ENCODE measurements at regions not wholly inside any gene's neighbourhood (a gene's known extent, or its start where the extent isn't known, plus 50 kb on each side); places are given as distances from the start of the nearest gene placed in this dataset.

DNA sequence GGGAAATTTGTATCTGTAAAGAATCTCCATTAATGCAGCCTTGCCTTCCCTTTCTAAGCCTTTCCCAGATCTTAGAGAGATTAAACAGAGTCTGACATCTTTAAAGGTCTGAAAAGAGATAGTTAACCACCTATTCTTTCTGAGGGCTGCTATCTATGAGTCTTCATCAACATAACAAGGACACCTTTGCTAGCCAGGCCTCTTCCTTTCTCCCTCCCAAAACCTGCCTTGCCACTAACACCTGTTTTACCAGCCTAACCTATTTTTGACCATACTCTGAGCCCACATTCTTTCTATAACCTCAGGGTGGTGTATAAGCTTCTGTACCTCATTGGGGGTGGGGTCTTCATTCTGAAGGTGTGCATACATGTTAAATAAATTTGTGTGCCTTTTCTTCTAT, 217.1 kb downstream of the IPMK start:
- POLR2A ChIA-PET, result no interaction called here
- intact Hi-C loops (cut with micrococcal nuclease), result no loop called here
- ATAC-seq (no peak), DNase-seq (no peak)
- H3K4me1 Mint-ChIP-seq (ENCODE audit: low read depth), result no peaks in the 10 kb centered on the region
- H3K36me3 Mint-ChIP-seq (ENCODE audit: low read depth), result no peaks in the 10 kb centered on the region
- TF ChIP-seq, protein P1, sequence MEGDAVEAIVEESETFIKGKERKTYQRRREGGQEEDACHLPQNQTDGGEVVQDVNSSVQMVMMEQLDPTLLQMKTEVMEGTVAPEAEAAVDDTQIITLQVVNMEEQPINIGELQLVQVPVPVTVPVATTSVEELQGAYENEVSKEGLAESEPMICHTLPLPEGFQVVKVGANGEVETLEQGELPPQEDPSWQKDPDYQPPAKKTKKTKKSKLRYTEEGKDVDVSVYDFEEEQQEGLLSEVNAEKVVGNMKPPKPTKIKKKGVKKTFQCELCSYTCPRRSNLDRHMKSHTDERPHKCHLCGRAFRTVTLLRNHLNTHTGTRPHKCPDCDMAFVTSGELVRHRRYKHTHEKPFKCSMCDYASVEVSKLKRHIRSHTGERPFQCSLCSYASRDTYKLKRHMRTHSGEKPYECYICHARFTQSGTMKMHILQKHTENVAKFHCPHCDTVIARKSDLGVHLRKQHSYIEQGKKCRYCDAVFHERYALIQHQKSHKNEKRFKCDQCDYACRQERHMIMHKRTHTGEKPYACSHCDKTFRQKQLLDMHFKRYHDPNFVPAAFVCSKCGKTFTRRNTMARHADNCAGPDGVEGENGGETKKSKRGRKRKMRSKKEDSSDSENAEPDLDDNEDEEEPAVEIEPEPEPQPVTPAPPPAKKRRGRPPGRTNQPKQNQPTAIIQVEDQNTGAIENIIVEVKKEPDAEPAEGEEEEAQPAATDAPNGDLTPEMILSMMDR (IDR thresholded peaks at IDR 0.05), result no peak
- H3K27ac Mint-ChIP-seq, result no peak overlapping the region
- H3K4me3 Mint-ChIP-seq, result no peak overlapping the region
- H3K27me3 Mint-ChIP-seq, result peaks cover 1% of the 10 kb centered on the region
- CTCF ChIA-PET, result no interaction called here
- H3K9me3 Mint-ChIP-seq, result no peaks in the 10 kb centered on the region

DNA sequence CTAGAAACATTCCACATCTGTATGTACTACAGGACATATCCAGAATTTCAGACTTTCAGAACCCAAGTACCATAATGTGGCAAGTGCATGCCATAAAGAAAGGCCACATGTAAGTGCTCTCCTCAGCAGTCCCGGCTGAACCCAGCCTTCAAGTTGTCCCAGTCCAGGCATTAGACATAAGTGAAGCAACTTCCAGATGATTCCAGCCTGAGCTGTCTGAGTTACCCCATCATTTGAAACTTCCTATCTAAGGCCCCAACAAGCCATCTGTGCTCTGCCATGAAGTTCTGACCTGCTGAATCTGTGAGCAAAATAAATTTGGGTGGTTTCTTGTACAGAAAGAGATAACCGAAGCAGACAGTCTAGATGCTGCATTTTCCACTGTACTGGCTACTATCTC, 218.8 kb downstream of the IPMK start:
- H3K9me3 Mint-ChIP-seq, result no peaks in the 10 kb centered on the region
- no peak overlapping the region for H3K27ac Mint-ChIP-seq
- intact Hi-C loops (cut with micrococcal nuclease), result no loop called here
- DNase-seq (no peak), ATAC-seq (no peak)
- no peaks in the 10 kb centered on the region for H3K36me3 Mint-ChIP-seq (ENCODE audit: low read depth)
- H3K4me3 Mint-ChIP-seq, result no peak overlapping the region
- TF ChIP-seq, protein P1 (IDR thresholded peaks at IDR 0.05), result no peak
- no peaks in the 10 kb centered on the region for H3K4me1 Mint-ChIP-seq (ENCODE audit: low read depth)
- peaks cover 1% of the 10 kb centered on the region for H3K27me3 Mint-ChIP-seq
- POLR2A ChIA-PET, result no interaction called here
- CTCF ChIA-PET, result no interaction called here

DNA sequence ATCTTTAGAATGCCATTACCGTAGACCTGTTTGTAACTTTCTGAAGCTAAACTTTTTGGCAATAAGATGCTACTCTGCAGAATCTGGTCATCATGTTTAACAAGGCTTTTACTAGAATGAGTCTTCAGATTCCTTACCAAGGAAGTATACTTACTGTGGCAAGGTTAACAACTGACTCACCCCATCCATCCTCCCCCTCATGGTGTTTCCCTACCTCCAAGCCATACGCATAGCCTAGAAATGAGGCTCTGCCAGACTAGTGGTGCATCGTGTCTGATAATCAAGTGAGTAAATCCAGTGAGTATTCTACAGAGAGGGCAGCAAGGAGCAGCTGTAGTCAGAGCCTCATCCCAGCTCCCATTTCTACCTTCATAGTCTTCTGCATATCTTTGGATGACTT, 223.6 kb downstream of the IPMK start:
- no peaks in the 10 kb centered on the region for H3K4me1 Mint-ChIP-seq (ENCODE audit: low read depth)
- TF ChIP-seq, protein P1 (IDR thresholded peaks at IDR 0.05), result no peak
- peaks cover 7% of the 10 kb centered on the region for H3K9me3 Mint-ChIP-seq
- POLR2A ChIA-PET, result no interaction called here
- intact Hi-C loops (cut with micrococcal nuclease), result no loop called here
- H3K4me3 Mint-ChIP-seq, result no peak overlapping the region
- peaks cover 1% of the 10 kb centered on the region for H3K27me3 Mint-ChIP-seq
- DNase-seq, result no peak
- no peak for ATAC-seq
- no peak overlapping the region for H3K27ac Mint-ChIP-seq
- CTCF ChIA-PET, result no interaction called here
- H3K36me3 Mint-ChIP-seq (ENCODE audit: low read depth), result no peaks in the 10 kb centered on the region

DNA sequence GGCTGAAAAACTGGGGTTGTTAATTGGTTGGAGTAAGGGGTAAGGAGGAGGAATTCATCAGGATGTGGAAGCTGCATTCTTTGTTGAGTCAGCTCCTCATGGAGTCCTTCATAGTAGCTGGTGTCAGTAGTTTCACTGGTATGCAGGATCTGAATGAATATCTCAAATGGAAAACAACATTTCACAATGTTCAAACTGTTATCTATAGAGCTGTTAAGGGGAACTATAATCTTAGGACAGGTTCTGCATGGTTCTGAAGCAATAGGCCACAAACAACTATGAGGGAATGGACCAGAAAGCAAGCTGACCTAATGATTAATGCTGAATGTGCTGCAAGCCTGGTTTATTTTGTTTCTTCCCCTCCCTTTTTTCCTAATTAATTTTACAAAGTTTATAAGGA, 225.8 kb downstream of the IPMK start:
- intact Hi-C loops (cut with micrococcal nuclease), result no loop called here
- ChIA-PET CTCF (interaction anchor here (0.8 kb wide), 1 partner anchor 10 kb away, joined by 3 read pairs; no protein-coding TSS in a partner anchor), POLR2A (no interaction called here)
- H3K27ac Mint-ChIP-seq, result no peak overlapping the region
- no peaks in the 10 kb centered on the region for H3K4me1 Mint-ChIP-seq (ENCODE audit: low read depth)
- peaks cover 7% of the 10 kb centered on the region for H3K9me3 Mint-ChIP-seq
- H3K4me3 Mint-ChIP-seq, result no peak overlapping the region
- H3K36me3 Mint-ChIP-seq (ENCODE audit: low read depth), result no peaks in the 10 kb centered on the region
- DNase-seq (no peak), ATAC-seq (no peak)
- TF ChIP-seq, protein P1 (IDR thresholded peaks at IDR 0.05), result no peak
- H3K27me3 Mint-ChIP-seq, result peaks cover 1% of the 10 kb centered on the region

DNA sequence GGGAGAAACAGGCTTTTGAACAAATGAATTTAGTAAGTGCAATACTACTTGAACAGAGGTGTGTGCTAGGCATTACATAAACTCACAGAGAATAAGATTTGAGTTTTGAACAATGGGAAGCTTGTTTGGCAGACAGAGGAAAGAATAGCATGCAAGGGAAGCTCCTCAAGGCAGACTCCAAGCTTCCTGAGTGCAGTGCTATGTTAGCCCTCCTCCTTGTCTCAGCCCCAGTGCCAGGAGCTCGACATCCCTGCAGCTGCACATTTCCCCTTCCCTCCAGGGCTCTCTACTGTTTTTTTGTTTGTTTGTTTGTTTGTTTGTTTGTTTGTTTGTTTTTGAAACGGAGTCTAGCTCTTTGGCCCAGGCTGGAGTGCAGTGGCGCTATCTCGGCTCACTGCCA, 237.5 kb downstream of the IPMK start:
- no peak for ATAC-seq
- DNase-seq, result no peak
- intact Hi-C loops (cut with micrococcal nuclease), result no loop called here
- H3K27me3 Mint-ChIP-seq, result no peaks in the 10 kb centered on the region
- no peak overlapping the region for H3K27ac Mint-ChIP-seq
- H3K9me3 Mint-ChIP-seq, result no peaks in the 10 kb centered on the region
- TF ChIP-seq, protein P1 (IDR thresholded peaks at IDR 0.05), result no peak
- no peaks in the 10 kb centered on the region for H3K36me3 Mint-ChIP-seq (ENCODE audit: low read depth)
- CTCF ChIA-PET, result no interaction called here
- POLR2A ChIA-PET, result no interaction called here
- H3K4me3 Mint-ChIP-seq, result no peak overlapping the region
- no peaks in the 10 kb centered on the region for H3K4me1 Mint-ChIP-seq (ENCODE audit: low read depth)

Measured in activated CD8-positive, alpha-beta T cell treated with anti-CD3 and anti-CD28 coated beads for 36 hours (primary cell).